ENCODE measurements at regions not wholly inside any gene's neighbourhood (a gene's known extent, or its start where the extent isn't known, plus 50 kb on each side); places are given as distances from the start of the nearest gene placed in this dataset.
"Not testable (repeated sequence)": the region's sequence is repeated elsewhere in the genome, so short reads cannot be mapped to it uniquely, and the experiment has no call there.

DNA sequence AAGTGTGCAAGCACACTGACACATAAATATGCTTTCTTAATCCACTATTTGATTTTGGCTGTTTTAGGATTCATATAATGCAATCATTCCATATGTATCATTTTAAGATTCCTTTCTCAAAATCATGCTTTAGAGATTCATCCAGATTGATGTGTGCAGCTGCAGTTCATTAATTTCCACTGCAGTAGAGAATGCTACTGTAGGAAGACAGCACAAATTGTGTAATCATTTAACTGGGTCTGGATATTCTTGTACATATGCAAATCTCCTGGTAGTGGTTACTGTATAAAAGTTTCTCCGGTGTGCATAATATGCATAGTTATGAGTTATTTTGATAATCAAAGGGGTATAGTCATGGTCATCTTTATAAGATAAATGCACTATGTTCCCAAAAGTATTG, 502.5 kb upstream of the ACVR2A start:
- DNase-seq (ENCODE audit: insufficient read length, low spot score), result no peak
- no peak for FAIRE-seq

DNA sequence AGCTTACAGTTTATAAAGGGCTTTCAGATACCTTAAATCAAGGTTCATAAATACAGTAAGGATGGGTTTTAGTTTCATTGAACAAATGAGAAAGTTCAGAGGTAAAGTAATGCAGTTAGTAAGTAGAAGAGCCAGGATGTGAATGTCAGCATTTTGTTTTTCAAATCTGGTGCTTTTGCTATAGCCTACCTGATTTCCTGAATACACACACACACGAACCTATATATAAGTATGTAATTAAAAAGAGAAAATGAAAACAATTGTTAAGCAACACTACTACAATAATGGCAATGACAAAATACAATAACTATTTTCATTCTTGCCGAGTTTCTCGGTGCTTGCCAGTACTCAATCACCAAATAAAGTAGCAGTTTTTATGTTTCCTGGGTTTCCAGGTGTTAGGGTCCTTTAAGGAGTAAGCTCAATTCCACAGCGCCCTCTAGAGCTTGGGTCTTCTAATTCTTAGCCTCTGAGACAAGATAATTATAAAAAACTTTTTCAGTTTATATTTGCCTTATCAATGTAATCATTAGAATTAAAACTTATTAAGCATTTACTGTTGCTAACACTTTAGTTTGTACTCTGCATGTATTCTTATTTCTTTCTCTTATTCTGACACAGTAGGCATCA, 512.9 kb upstream of the ACVR2A start:
- DNase-seq (ENCODE audit: insufficient read length, low spot score), result no peak

GRCh38 chr2:147330925-147331324, 513.9 kb upstream of the ACVR2A start:
- FAIRE-seq (no peak), DNase-seq (ENCODE audit: insufficient read length, low spot score) (no peak)

More for the DNA sequence above, 512.9 kb upstream of the ACVR2A start:
- FAIRE-seq, result peak; percentile 26

- DNase-seq (ENCODE audit: insufficient read length, low spot score), result peak; percentile 4
- no peak for FAIRE-seq
These were observed 517.2 kb upstream of the ACVR2A start for GRCh38 chr2:147327613-147328012.

DNA sequence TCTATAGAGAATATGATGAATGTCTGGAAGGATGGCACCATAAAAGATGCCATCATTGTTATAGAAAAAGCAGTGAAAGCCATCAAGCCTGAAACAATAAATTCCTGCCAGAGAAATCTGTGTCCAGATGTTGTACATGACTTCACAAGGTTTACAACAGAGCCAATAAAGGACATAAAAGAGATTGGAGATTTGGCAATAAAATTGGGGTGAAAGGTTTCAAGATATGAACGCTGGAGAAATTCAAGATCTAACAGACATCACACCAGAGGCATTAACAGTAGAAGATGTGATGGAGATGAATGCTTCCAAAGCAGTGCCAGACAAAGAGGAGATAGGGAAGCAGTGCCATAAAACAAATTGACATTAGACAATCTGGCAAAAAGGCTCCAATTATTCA, 518.8 kb upstream of the ACVR2A start:
- FAIRE-seq, result no peak
- DNase-seq (ENCODE audit: insufficient read length, low spot score), result no peak

DNA sequence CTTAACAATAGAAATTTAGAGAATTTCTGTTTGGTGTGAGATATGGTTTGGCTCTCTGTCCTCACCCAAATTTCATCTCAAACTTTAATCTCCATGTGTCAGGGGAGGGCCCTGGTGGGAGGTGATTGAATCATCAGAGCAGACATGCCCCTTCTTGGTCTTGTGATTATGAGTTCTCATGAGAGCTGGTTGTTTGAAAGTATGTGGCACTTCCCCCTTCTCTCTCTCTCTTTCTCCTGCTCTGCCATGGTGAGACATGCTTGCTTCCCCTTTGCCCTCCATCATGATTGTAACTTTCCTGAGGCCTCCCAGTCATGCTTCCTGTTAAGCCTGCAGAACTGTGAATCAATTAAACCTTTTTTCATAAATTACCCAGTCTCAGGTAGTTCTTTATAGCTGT, 524.7 kb upstream of the ACVR2A start:
- FAIRE-seq, result no peak
- no peak for DNase-seq (ENCODE audit: insufficient read length, low spot score)

- no peak for DNase-seq (ENCODE audit: insufficient read length, low spot score)
- no peak for FAIRE-seq
These were observed 533.8 kb upstream of the ACVR2A start for GRCh38 chr2:147311058-147311430.

GRCh38 chr2:147310335-147311057, 534.3 kb upstream of the ACVR2A start:
- FAIRE-seq (no peak), DNase-seq (ENCODE audit: insufficient read length, low spot score) (no peak)

DNA sequence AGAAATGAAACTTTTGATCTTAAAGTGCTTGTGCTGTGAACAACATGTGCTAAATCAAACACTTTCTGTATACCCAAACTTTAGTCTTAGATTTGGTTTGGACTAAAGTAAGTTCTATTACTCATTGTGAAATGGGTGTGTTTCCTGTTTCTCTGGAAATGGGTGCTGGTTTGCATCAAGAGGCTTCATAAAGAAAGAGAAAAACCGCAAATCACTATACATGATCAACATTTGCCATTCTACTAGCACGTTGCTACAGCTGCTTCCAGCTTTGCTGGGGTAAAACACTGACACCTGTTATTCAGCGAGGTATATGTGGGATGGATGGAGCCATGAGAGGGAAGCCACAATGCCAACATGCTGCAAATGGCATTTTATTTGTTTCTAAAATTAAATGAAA, 547.0 kb upstream of the ACVR2A start:
- DNase-seq (ENCODE audit: insufficient read length, low spot score) (peak; percentile 1), FAIRE-seq (peak; percentile 89)

GRCh38 chr2:147294825-147295392, 549.9 kb upstream of the ACVR2A start:
- FAIRE-seq (no peak), DNase-seq (ENCODE audit: insufficient read length, low spot score) (no peak)

DNA sequence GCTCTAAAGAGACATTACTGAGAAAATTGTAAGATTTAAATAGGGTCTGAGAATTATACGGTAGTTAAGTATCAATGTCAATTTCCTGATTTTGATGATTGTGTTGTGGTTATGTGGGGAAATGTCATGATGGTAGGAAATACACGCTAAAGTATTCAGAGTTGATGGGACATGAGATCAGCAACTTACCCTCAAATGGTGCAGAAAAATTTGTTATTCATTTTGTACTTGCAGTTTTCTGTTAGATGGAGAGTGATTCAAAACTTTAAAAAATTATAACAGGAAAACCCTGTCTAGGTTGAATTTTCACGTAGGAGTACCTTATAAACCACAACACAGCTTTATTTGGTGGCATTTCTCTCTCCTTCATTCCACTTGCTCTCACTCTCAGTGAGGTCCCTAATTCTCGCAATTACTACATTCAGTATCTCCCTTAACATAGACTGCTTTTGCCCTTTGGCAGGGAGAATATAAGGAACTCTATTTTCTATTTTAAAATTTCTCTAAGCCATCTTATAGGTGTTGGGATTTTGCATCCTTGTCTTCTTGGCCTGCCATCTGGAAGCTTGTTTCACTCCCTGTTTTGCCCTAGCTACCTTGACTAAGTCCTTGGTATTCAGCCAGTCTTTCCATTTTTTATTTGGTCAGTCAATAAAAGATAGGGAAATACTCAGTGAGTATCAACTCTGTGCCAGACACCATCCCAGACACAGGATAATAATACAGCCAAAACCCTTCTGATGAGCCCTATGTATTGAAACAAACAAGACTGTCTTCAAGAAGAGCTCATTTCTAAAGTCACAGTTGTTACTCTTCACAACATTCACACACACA, 550.6 kb upstream of the ACVR2A start:
- FAIRE-seq, result no peak
- no peak for DNase-seq (ENCODE audit: insufficient read length, low spot score)

DNA sequence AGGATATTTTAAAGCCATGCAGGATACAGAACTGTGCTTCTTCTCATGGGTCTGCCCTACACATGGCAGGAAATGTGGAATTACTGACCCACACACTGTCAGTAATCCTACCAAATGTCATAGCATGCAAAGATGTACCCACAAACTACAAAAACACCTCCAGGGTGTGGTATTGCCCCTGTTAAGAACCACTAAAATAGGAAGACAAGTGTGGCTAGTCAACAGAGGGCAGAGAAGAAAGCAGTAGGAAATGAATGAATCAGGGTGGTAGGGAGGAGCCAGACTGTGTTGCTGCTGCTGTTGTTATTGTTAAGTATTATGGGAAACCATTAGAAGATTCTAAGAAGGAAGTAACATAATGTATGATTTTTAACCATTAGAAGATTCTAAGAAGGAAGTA, 556.7 kb upstream of the ACVR2A start:
- FAIRE-seq (no peak), DNase-seq (ENCODE audit: insufficient read length, low spot score) (no peak)

DNA sequence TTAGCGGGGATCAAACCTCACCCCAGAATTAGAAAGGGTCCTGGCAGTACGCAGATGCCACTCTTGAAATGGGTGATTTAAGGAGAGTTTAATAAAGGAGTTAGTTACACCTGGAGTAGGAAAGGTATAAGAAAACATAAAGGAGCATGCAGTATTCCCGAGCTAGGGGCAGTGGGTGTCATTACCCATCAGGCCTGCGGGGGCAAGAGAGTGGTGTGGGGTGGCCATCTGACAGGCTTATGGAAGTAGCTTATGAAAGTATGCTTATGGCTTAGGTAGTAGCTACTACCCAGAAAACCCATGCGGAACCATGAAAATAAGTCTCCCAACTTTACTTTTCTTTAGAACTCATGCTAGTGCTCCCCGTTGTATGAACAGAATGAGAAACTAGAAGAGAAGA, 568.9 kb upstream of the ACVR2A start:
- no peak for FAIRE-seq
- no peak for DNase-seq (ENCODE audit: insufficient read length, low spot score)

DNA sequence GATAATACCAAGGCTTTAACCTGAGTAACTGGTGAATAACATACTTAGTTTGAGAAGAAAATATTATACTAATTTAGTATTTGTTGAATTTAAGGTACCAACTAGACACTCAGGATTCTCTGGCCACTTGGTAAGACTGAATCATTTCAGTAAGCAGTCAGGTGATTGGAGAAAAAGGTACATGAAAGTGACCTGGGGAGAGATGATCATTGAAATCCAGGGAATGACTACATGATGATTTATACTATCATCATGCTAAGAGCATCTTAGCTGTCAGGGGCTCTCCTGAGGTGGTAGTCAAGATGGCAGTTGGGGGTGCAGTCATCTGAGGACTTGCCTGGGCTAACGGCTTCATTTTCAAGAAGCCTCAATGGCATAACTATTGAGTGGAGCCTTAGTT, 571.2 kb upstream of the ACVR2A start:
- no peak for FAIRE-seq
- no peak for DNase-seq (ENCODE audit: insufficient read length, low spot score)

GRCh38 chr2:147273106-147273505, 571.7 kb upstream of the ACVR2A start:
- DNase-seq (ENCODE audit: insufficient read length, low spot score) (no peak), FAIRE-seq (no peak)

- FAIRE-seq; DNase-seq (ENCODE audit: insufficient read length, low spot score): not testable (repeated sequence)
These were observed 575.2 kb upstream of the ACVR2A start for GRCh38 chr2:147269581-147269980.

- DNase-seq (ENCODE audit: insufficient read length, low spot score) (no peak), FAIRE-seq (no peak)
These were observed 584.6 kb upstream of the ACVR2A start for GRCh38 chr2:147260241-147260640.

DNA sequence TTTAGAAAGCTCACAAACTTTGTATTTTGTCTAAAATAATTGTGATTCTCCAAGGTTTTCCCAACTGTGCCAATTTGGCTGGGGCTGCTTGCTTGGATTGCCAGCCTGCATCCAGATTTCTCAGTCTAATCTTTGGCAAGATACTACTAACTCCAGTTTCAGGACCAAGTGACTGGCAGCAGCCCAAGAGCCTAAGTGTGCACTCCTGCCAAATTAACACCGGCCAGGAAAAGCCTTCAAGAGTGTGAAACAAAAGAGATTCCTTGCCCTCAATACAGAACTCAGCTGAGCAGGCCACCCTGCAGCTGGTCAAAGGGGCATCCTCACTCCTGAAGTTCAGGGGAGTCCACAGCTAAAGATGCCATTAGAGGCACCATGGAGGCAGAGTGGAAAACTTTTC, 589.0 kb upstream of the ACVR2A start:
- DNase-seq (ENCODE audit: insufficient read length, low spot score), result no peak
- no peak for FAIRE-seq

GRCh38 chr2:147250652-147251356, 594.0 kb upstream of the ACVR2A start:
- FAIRE-seq (peak; percentile 82), DNase-seq (ENCODE audit: insufficient read length, low spot score) (no peak)

DNA sequence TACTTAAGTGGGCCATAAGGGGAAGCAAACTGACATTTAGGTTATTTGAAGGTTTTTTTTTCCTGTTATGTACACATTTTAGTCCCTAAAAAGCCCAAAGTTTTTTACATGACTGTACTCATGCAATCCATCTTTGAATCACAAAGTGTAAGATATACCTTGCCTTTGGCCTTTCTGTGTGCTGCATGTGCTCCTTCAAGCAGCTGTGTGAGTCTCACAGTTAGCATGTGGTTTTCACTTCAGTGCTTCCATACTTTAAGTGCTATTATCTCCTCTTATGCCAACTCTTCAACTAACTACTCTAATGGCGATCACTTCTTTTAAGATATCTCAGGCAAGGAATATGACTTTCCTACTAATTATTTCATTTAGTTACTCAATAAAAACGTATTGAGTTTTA, 597.1 kb upstream of the ACVR2A start:
- DNase-seq (ENCODE audit: insufficient read length, low spot score) (no peak), FAIRE-seq (no peak)

DNA sequence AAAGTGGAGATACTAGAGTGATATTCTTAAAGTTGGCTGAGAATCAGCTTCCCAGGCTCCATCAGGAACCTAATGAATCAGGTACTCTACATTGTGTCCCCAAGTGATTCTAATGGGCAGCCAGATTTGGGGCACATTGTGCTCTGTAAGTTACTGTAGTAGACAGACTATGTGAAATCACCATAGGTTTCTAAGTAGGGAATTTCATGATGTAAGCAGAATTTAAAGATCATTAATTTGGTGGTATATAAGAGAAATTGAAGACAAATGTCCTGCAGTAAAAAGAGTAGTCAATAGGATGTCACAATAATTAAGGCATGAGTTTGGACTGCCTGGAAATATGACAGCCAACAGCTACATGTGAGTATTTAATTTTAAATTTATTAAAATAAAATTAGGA, 602.4 kb upstream of the ACVR2A start:
- no peak for FAIRE-seq
- no peak for DNase-seq (ENCODE audit: insufficient read length, low spot score)

Measured in GM19239 (cell line).